A549 (cell line): ENCODE measurements at regions not wholly inside any gene's neighbourhood (a gene's known extent, or its start where the extent isn't known, plus 50 kb on each side); places are given as distances from the start of the nearest gene placed in this dataset.

Experiments used
- ATOH8 ChIP-seq: fragments of 250-450 bp; sonication (Bioruptor Pico); IDR thresholded peaks from 2 replicates; pipeline ENCODE4 v1.5.0; 2020; ENCODE audit warnings: low read depth, mild to moderate bottlenecking, moderate library complexity
- EP300 ChIP-seq, 2 experiments: fragments of >200 bp; sonication (Bioruptor Twin); formaldehyde crosslinking; IDR thresholded peaks; 2 replicates in 1 of 2; 3 replicates in 1 of 2; pipeline ENCODE4 v1.6.1; 2016 to 2017
- MAFK ChIP-seq: fragments of 450-650 bp; IDR thresholded peaks from 2 replicates; pipeline ENCODE4 v1.6.1; 2014; ENCODE audit not compliant: partially characterized antibody
- POLR2A ChIP-seq: IDR thresholded peaks from 2 replicates; pipeline ENCODE4 v1.6.1; 2012; ENCODE audit warnings: mild to moderate bottlenecking, low read length
- POLR2AphosphoS2 ChIP-seq: conservative IDR thresholded peaks from 2 replicates; pipeline ENCODE4 v1.6.1; 2012; ENCODE audit warnings: low read length, improper control_type of control experiment, inconsistent platforms
- RAD21 ChIP-seq, 2 experiments: fragments of >200 bp in 1 of 2; sonication (Bioruptor Twin) in 1 of 2; formaldehyde crosslinking in 1 of 2; IDR thresholded peaks in 1 of 2; conservative IDR thresholded peaks in 1 of 2; 2 replicates in 1 of 2; 3 replicates in 1 of 2; pipeline ENCODE4 v1.6.1; 2012 to 2018; ENCODE audit warnings: inconsistent platforms in 1 of 2
- RARB ChIP-seq: fragments of 250-450 bp; sonication (Bioruptor Pico); IDR thresholded peaks from 2 replicates; pipeline ENCODE4 v1.8.0; 2021; ENCODE audit warnings: mild to moderate bottlenecking, moderate library complexity
- RCOR1 ChIP-seq: fragments of 150-350 bp; IDR thresholded peaks from 2 replicates; pipeline ENCODE4 v1.6.1; 2014; ENCODE audit warnings: antibody characterized with exemption, low read length, low read depth
- RFX5 ChIP-seq: fragments of 450-650 bp; IDR thresholded peaks from 2 replicates; pipeline ENCODE4 v1.7.1; 2014; ENCODE audit warnings: antibody characterized with exemption, mild to moderate bottlenecking, moderate library complexity
- ZC3H11A ChIP-seq: fragments of 450-650 bp; IDR thresholded peaks from 2 replicates; pipeline ENCODE4 v1.6.1; 2014; ENCODE audit warnings: antibody characterized with exemption, mild to moderate bottlenecking
- TF ChIP-seq, protein P1 (sequence below): fragments of >200 bp; sonication (Bioruptor Twin); formaldehyde crosslinking; IDR thresholded peaks from 3 replicates; pipeline ENCODE4 v1.5.1; 2016
- TF ChIP-seq, protein P2 (sequence below): IDR thresholded peaks from 2 replicates; pipeline ENCODE4 v1.6.1; 2012
- TF ChIP-seq, protein P3 (sequence below): fragments of 150-350 bp; IDR thresholded peaks from 2 replicates; pipeline ENCODE4 v1.6.1; 2014; ENCODE audit warnings: low read depth, mild to moderate bottlenecking, low read length

GRCh38 chr10:33982995-33983394 lies 648.5 kb upstream of the NRP1 start:
- TF ChIP-seq, protein P1, sequence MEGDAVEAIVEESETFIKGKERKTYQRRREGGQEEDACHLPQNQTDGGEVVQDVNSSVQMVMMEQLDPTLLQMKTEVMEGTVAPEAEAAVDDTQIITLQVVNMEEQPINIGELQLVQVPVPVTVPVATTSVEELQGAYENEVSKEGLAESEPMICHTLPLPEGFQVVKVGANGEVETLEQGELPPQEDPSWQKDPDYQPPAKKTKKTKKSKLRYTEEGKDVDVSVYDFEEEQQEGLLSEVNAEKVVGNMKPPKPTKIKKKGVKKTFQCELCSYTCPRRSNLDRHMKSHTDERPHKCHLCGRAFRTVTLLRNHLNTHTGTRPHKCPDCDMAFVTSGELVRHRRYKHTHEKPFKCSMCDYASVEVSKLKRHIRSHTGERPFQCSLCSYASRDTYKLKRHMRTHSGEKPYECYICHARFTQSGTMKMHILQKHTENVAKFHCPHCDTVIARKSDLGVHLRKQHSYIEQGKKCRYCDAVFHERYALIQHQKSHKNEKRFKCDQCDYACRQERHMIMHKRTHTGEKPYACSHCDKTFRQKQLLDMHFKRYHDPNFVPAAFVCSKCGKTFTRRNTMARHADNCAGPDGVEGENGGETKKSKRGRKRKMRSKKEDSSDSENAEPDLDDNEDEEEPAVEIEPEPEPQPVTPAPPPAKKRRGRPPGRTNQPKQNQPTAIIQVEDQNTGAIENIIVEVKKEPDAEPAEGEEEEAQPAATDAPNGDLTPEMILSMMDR: no peak
- TF ChIP-seq, protein P2, sequence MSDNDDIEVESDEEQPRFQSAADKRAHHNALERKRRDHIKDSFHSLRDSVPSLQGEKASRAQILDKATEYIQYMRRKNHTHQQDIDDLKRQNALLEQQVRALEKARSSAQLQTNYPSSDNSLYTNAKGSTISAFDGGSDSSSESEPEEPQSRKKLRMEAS: no peak
- TF ChIP-seq, protein P3, sequence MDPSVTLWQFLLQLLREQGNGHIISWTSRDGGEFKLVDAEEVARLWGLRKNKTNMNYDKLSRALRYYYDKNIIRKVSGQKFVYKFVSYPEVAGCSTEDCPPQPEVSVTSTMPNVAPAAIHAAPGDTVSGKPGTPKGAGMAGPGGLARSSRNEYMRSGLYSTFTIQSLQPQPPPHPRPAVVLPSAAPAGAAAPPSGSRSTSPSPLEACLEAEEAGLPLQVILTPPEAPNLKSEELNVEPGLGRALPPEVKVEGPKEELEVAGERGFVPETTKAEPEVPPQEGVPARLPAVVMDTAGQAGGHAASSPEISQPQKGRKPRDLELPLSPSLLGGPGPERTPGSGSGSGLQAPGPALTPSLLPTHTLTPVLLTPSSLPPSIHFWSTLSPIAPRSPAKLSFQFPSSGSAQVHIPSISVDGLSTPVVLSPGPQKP: no peak
- TF ChIP-seq RCOR1: no peak
- TF ChIP-seq ZC3H11A: no peak
- TF ChIP-seq RARB (CRISPR knock-in tag): no peak
- no peak for TF ChIP-seq EP300 (IDR thresholded peaks at IDR 0.05)
- no peak for TF ChIP-seq POLR2A
- TF ChIP-seq RAD21 (conservative IDR thresholded peaks at IDR 0.05 in 1 of 2, IDR thresholded peaks at IDR 0.05 in 1 of 2): no peak
- no peak for TF ChIP-seq POLR2AphosphoS2
- no peak for TF ChIP-seq MAFK
- TF ChIP-seq ATOH8: no peak
- no peak for TF ChIP-seq RFX5
